HG03097 (cell line): ENCODE measurements at regions not wholly inside any gene's neighbourhood (a gene's known extent, or its start where the extent isn't known, plus 50 kb on each side); places are given as distances from the start of the nearest gene placed in this dataset.

Source experiments
- ATAC-seq: cut with Tn5 transposase; IDR thresholded peaks from one replicate; pipeline ENCODE4 v1.9.1; 2021; ENCODE audit not compliant: unreplicated experiment, low FRiP score

DNA sequence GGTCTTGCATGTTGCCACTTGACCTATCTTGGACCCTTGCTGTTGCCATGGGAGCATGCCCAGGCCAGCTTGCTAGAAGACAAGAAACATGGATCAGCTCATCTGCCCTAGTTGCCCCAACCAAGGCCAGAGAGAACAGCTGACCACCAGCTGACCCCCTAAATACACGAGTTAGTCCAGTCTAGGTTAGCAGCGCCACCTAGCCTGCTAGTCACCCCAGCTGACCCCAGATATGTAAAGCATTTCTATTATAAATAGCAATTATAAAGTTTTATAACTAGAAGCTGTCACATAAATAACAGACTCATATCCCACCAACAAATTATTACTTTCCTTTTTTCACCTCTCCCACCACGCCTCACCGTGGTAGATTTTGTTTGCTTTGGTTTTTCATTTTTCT, 387.8 kb downstream of the RASEF start:
- no peak for ATAC-seq

- ATAC-seq: no peak
Measured at GRCh38 chr9:82675605-82676004, 387.3 kb downstream of the RASEF start.

DNA sequence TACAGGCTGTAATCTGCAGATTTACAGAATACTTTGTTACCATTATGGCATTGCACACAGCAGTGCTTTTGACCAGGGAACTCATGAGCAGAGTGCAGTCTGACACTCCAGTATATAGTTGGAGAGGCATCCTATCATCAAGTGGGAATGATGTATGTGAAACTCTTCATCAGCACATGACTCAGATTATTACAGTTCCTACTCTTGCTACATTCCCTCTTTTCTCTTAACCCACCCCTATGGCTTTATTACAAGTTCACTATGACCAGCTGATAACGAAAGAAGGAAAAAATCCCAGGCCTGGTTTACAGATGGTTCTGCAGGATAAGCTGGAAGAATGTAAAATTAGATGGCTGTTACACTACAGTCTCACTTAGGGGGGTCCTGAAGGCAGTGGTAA, 385.9 kb downstream of the RASEF start:
- no peak for ATAC-seq

- ATAC-seq: no peak
Measured at GRCh38 chr9:82679472-82679871, 383.5 kb downstream of the RASEF start.

GRCh38 chr9:82680179-82680935, 382.6 kb downstream of the RASEF start:
- ATAC-seq: no peak

DNA sequence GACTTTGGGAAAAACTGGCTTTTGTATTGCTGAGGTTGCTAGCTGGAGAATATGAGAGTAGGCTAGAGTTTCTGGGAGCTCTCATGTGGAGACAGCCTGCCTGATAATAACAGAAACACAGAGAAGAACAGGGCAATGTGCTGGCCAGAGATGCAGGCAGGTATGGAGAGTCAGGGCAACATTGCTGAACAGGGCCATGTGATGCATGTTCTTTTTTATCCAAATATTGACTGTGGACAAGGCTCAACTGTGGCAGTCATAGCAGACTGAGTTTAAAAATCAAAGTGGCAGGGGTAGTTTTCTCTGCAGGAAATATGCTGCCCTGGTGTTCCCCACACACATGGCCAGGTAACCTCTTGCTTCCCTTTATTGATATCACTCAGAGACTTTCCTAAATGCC, 381.1 kb downstream of the RASEF start:
- no peak for ATAC-seq

DNA sequence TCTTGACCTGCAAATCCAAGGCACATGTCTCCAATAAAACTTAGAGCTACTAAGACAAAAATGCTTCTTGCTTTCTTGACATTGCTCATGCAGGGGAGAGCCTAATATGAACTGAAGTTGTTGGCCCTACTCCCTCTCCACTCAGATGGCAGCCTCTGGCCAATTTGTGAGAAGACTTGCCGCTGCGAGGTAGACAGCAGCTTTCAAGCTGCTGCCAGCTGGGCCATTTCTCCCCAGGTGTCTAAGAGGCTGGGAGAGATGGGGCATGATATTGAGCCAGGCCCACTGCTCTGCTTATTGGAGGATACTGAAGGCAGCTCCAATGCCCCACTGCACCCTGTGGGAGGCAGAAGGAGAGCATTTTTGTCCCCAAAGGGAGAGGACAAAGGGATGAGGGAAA, 380.5 kb downstream of the RASEF start:
- ATAC-seq: no peak

DNA sequence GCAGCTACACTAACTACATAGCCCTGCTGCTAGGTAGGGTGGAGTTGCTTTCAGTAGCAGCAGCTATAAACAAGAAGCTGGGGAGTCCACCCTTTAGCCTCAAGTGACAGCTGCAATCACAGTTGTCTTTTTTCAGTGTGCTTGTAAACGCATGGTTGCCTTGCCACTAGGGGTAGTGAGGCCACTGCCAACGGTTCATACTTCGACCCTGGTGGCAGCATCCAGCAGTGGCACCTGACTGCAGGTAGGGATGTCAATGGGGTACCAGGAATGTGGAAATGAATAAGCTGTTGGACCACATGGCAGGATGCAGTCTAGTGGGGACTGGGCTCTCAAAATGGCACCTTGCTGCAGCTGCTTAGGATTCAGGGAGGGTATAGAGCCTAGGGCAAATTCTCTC, 367.2 kb downstream of the RASEF start:
- no peak for ATAC-seq

DNA sequence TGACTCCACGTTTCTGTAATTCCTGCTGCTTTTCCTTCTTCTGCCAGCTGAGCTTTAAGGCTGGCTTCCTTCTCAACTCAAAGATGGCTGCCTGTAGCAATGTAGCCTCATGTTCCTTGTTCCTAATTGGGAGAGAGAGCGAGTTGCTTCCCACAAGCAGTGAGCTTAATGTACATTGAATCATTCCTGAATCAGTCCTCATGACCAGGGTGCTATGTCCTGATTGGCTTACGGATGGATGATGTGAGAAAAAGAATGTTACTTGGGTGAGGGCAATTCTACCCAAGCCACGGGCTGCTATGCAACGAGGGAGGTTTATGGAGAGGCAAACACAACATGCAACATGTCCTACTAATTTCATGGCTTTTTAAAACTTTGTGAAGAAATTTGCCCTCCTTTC, 356.2 kb downstream of the RASEF start:
- no peak for ATAC-seq

DNA sequence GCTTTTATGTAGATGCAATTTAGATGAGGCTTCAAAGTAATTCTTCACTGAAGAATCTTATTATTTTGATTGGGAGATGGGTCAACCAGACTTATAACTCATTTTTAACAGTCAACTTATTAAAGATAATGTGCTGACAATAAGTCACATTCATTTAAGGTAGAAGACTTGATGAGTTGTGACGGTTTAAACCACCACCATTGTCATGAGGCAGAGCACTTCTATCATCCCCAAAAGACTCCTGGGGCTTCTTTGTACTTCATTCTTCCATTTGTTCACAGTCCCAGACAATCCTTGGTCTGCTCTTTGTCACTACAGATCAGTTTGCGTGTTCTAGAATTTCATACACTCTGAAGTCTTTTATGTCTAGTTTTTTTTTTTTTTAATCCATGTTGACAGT, 346.1 kb downstream of the RASEF start:
- ATAC-seq: no peak

- no peak for ATAC-seq
Measured at GRCh38 chr9:82720515-82720914, 342.4 kb downstream of the RASEF start.

DNA sequence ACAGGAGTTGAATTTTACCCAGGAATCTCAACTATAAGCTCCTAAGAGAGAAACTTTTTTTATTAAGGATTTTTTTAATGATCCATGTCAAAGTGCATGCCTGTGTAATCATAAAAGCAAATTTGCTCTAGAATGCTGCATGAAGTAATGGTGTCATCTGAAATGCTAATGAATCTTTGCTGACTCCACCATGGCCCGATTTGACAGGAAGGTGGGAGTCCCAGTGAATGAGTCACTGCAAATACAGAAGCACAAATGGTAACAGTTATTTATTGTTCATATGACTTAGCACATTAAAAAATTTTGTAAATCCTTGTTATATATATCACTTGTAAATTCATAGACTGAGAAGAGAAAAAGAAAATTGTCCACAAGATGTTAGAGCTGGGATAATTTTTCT, 341.3 kb downstream of the RASEF start:
- no peak for ATAC-seq

GRCh38 chr9:82722051-82722450, 340.9 kb downstream of the RASEF start:
- ATAC-seq: no peak

DNA sequence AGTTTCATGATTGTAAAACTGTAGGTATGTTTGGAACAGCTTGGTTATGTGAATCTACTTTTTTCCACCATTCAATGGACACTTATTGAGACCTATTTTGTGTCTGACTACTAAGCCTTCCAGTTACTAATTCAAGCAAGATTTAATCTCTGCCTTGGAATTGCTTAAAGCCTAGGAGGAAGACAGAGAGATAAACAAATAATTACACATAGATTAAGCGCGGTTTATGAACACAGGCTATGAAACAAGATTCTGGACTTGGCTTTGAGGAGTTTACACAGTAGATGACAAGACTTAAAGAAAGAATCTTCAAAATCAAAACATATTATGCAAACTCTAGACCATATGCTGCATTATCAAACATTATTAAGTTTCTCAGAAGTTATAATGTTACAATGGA, 340.4 kb downstream of the RASEF start:
- no peak for ATAC-seq

- peak; percentile 59 for ATAC-seq
Measured at GRCh38 chr9:82726424-82727276, 336.3 kb downstream of the RASEF start.

- no peak for ATAC-seq
Measured at GRCh38 chr9:82729141-82729540, 333.8 kb downstream of the RASEF start.

- ATAC-seq: no peak
Measured at GRCh38 chr9:82729991-82730589, 332.9 kb downstream of the RASEF start.

GRCh38 chr9:82732928-82733327, 330.0 kb downstream of the RASEF start:
- no peak for ATAC-seq

DNA sequence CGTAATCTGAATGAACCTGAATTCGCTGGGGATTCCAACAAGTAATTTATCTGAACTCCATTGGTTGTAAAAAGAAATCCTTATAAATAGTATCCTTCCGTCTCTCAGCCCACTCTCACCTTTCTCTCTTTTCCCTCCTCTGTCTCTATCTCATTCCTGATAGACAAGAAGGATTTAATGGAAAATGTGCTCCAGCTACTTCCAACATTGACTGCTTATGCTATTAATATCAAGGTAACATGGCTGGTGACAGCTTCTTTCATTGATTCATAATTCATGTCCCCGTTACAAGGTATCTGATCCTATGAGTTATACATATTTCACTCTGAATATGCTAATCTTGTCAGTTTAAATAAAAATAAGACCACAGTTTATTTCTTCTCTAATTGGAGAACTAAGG, 326.8 kb downstream of the RASEF start:
- no peak for ATAC-seq

DNA sequence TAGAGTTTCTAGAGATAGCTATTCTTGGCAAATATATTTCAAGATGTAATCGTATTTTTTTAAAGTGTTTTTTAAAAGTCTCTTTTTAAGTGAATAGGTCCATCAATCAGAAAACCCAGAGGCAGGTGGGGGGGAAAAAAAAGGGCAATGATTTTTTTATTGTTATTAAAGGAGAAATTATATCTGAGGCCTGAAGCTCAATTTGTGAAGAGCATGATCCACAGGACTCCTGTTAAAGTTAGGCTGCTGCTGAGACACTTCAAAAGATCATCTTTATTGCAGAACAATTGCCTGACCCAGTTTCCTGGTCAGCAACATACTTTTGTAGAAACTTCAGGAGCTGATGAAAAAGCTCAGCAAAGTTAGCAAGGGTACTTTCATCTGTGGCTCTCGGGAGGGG, 326.2 kb downstream of the RASEF start:
- no peak for ATAC-seq

GRCh38 chr9:82745919-82746318, 317.0 kb downstream of the RASEF start:
- no peak for ATAC-seq
